ENCODE measurements at regions not wholly inside any gene's neighbourhood (a gene's known extent, or its start where the extent isn't known, plus 50 kb on each side); places are given as distances from the start of the nearest gene placed in this dataset.

GRCh38 chr2:176432434-176432833 lies 163.2 kb downstream of the MTX2 start:
- FAIRE-seq (no peak), ATAC-seq (no peak), DNase-seq (ENCODE audit: low read depth in 1 of 2, low spot score in 1 of 2) (no peak)
- TF ChIP-seq FOXS1 (CRISPR knock-in tag; IDR thresholded peaks at IDR 0.05), result no peak
- 0 out of 4 replicates have a peak, but pooled peaks of 1 of the 2 experiments have one; percentile 31 for TF ChIP-seq CEBPB (IDR thresholded peaks at IDR 0.05)
- no peak for TF ChIP-seq FOSL2 (IDR thresholded peaks at IDR 0.05)
- peak; percentile 50 for TF ChIP-seq FOSL2 (CRISPR knock-in tag; IDR thresholded peaks at IDR 0.05)
- Histone ChIP-seq H3K9me3 (no peaks in the 10 kb centered on the region), H3K4me3 (no peak overlapping the region), H3K4me2 (no peak overlapping the region), H3K27ac (no peak overlapping the region), H3K4me1 (no peaks in the 10 kb centered on the region)
- POLR2A ChIA-PET, result no interaction called here
- CTCF ChIA-PET, result no interaction called here
- 8% methylated on average over 2 of the region's 2 CpGs for WGBS (ENCODE audit: missing lambda C conversion rate)

- ChIA-PET POLR2A (interaction anchor here (0.6 kb wide), 1 partner anchor 9 kb away, joined by 3 read pairs; no protein-coding TSS in a partner anchor), CTCF (interaction anchor here (0.7 to 1.3 kb wide), 4 partner anchors 12 to 662 kb away, joined by 3 to 6 read pairs (median 4); no protein-coding TSS in a partner anchor)
- TF ChIP-seq MAFK (IDR thresholded peaks at IDR 0.05; ENCODE audit: partially characterized antibody) (no peak), CBX2 (IDR thresholded peaks at IDR 0.05; ENCODE audit: borderline replicate concordance, low read depth) (no peak), SMC3 (IDR thresholded peaks at IDR 0.05) (no peak), ELK1 (IDR thresholded peaks at IDR 0.05; ENCODE audit: low read depth, low read length) (no peak), KDM1A (IDR thresholded peaks at IDR 0.05; ENCODE audit: low read depth) (no peak)
- H3K27ac ChIP-seq, result no peak overlapping the region
- WGBS (ENCODE audit: missing lambda C conversion rate), result 77% methylated on average over 3 of the region's 3 CpGs
- H3K4me2 ChIP-seq, result no peak overlapping the region
- no peak overlapping the region for H3K4me3 ChIP-seq
- FAIRE-seq (no peak), DNase-seq (ENCODE audit: low read depth in 1 of 2, low spot score in 1 of 2) (no peak), ATAC-seq (no peak)
- no peaks in the 10 kb centered on the region for H3K4me1 ChIP-seq
- H3K9me3 ChIP-seq, result no peaks in the 10 kb centered on the region
Measured at GRCh38 chr2:176435729-176436128, 166.5 kb downstream of the MTX2 start.

- Histone ChIP-seq H3K27ac (no peak overlapping the region), H3K4me1 (peaks cover 16% of the 10 kb centered on the region), H3K9me3 (no peaks in the 10 kb centered on the region), H3K4me3 (no peak overlapping the region), H3K4me2 (no peak overlapping the region)
- WGBS (ENCODE audit: missing lambda C conversion rate), result 80% methylated on average over 2 of the region's 2 CpGs
- ChIA-PET CTCF (interaction anchor here (1.1 to 1.9 kb wide), 3 partner anchors 11 to 317 kb away, joined by 3 to 8 read pairs (median 4); no protein-coding TSS in a partner anchor), POLR2A (no interaction called here)
- no peak for DNase-seq (ENCODE audit: low read depth in 1 of 2, low spot score in 1 of 2)
- no peak for ATAC-seq
- no peak for TF ChIP-seq ATOH8 (CRISPR knock-in tag; IDR thresholded peaks at IDR 0.05; ENCODE audit: low read depth)
- TF ChIP-seq ZFP36 (IDR thresholded peaks at IDR 0.05; ENCODE audit: borderline replicate concordance, partially characterized antibody), result no peak
- no peak for TF ChIP-seq PHF8 (IDR thresholded peaks at IDR 0.05; ENCODE audit: borderline replicate concordance, low read depth)
- TF ChIP-seq ZC3H11A (IDR thresholded peaks at IDR 0.05), result no peak
- no peak for TF ChIP-seq BHLHE40 (IDR thresholded peaks at IDR 0.05; ENCODE audit: low read depth, low read length)
- TF ChIP-seq PBX3 (IDR thresholded peaks at IDR 0.05), result no peak
- TF ChIP-seq CHD4 (IDR thresholded peaks at IDR 0.05; ENCODE audit: borderline replicate concordance), result no peak
- TF ChIP-seq HOXB5 (CRISPR knock-in tag; IDR thresholded peaks at IDR 0.05), result no peak
- no peak for TF ChIP-seq JUN (IDR thresholded peaks at IDR 0.05)
- no peak for TF ChIP-seq ESRRA (IDR thresholded peaks at IDR 0.05; ENCODE audit: borderline replicate concordance, low read length)
- no peak for TF ChIP-seq HMGXB4 (CRISPR knock-in tag; IDR thresholded peaks at IDR 0.05; ENCODE audit: borderline replicate concordance)
- TF ChIP-seq JUNB (IDR thresholded peaks at IDR 0.05), result no peak
- TF ChIP-seq FOSL2 (IDR thresholded peaks at IDR 0.05), result no peak
- no peak for TF ChIP-seq FOSL2 (CRISPR knock-in tag; IDR thresholded peaks at IDR 0.05)
- TF ChIP-seq MYC (IDR thresholded peaks at IDR 0.05; ENCODE audit: borderline replicate concordance, low read length), result no peak
- no peak for TF ChIP-seq GATA3 (IDR thresholded peaks at IDR 0.05; ENCODE audit: borderline replicate concordance)
- no peak for TF ChIP-seq CEBPB (IDR thresholded peaks at IDR 0.05)
- no peak for TF ChIP-seq HES2 (IDR thresholded peaks at IDR 0.05)
- FAIRE-seq, result no peak
Measured at GRCh38 chr2:176443946-176444345, 174.7 kb downstream of the MTX2 start.

Measured in A549 (cell line).